ENCODE measurements at regions not wholly inside any gene's neighbourhood (a gene's known extent, or its start where the extent isn't known, plus 50 kb on each side); places are given as distances from the start of the nearest gene placed in this dataset.

GRCh38 chrX:39693298-39693697, 404.5 kb downstream of the BCOR start (continued):
- TF ChIP-seq ZFP91 (CRISPR knock-in tag; IDR thresholded peaks at IDR 0.05) (no peak), ZBTB8A (IDR thresholded peaks at IDR 0.05; ENCODE audit: partially characterized antibody) (no peak), MTA2 (IDR thresholded peaks at IDR 0.05; ENCODE audit: low read depth) (peak; percentile 90), POLR2G (IDR thresholded peaks at IDR 0.05; ENCODE audit: low read depth, low read length) (no peak), GABPB2 (CRISPR knock-in tag; conservative IDR thresholded peaks at IDR 0.05) (no peak), JUND (IDR thresholded peaks at IDR 0.05; ENCODE audit: borderline replicate concordance, low read depth, low read length) (peak; percentile 99), JUND (tag; IDR thresholded peaks at IDR 0.05; ENCODE audit: borderline replicate concordance, low read depth, low read length) (peak; percentile 98), PML (IDR thresholded peaks at IDR 0.05; ENCODE audit: low read length) (peak; percentile 92), RFX5 (IDR thresholded peaks at IDR 0.05; ENCODE audit: low read depth, low read length) (0 out of 2 replicates have a peak, but pooled peaks have one; percentile 35), SMAD3 (CRISPR knock-in tag; conservative IDR thresholded peaks at IDR 0.05) (0 out of 2 replicates have a peak, but pooled peaks have one; percentile 53), ZBTB12 (CRISPR knock-in tag; IDR thresholded peaks at IDR 0.05) (peak; percentile 71), HBP1 (CRISPR knock-in tag; IDR thresholded peaks at IDR 0.05) (no peak), ZNF232 (CRISPR knock-in tag; IDR thresholded peaks at IDR 0.05) (no peak), ATF3 (IDR thresholded peaks at IDR 0.05) (peak; percentile 99), ATF3 (CRISPR knock-in tag; conservative IDR thresholded peaks at IDR 0.05) (peak; percentile 88), ILF3 (IDR thresholded peaks at IDR 0.05; ENCODE audit: borderline replicate concordance) (no peak), RAD51 (IDR thresholded peaks at IDR 0.05; ENCODE audit: borderline replicate concordance, low read depth) (no peak), VEZF1 (CRISPR knock-in tag; IDR thresholded peaks at IDR 0.05) (peak; percentile 66), PHF8 (IDR thresholded peaks at IDR 0.05; ENCODE audit: borderline replicate concordance, low read length) (no peak), HES1 (IDR thresholded peaks at IDR 0.05; ENCODE audit: low read depth) (0 out of 2 replicates have a peak, but pooled peaks have one; percentile 42), PRMT5 (CRISPR knock-in tag; IDR thresholded peaks at IDR 0.05) (no peak)
